H9 (cell line): ENCODE measurements at regions not wholly inside any gene's neighbourhood (a gene's known extent, or its start where the extent isn't known, plus 50 kb on each side); places are given as distances from the start of the nearest gene placed in this dataset.

Source experiments
- DNase-seq: peaks from one replicate; pipeline ENCODE4 v3.0.0-alpha.2; 2017
- H2AFZ ChIP-seq: one replicate; pipeline ENCODE4 v1.6.1; 2013; ENCODE audit warnings: mild to moderate bottlenecking, low read length, control low read depth, moderate library complexity
- H2AK5ac ChIP-seq: 2 replicates; pipeline ENCODE4 v1.6.1; 2013; ENCODE audit warnings: low read length, control low read depth, mixed read lengths; ENCODE audit not compliant: insufficient read length
- H2BK120ac ChIP-seq: one replicate; pipeline ENCODE4 v1.6.1; 2013; ENCODE audit warnings: low read depth, mild to moderate bottlenecking, low read length, control low read depth, inconsistent platforms; ENCODE audit not compliant: poor library complexity, severe bottlenecking
- H2BK12ac ChIP-seq: 2 replicates; pipeline ENCODE4 v1.6.1; 2013; ENCODE audit warnings: low read length, control low read depth, mixed read lengths, low read depth; ENCODE audit not compliant: insufficient read length
- H2BK15ac ChIP-seq: 2 replicates; pipeline ENCODE4 v1.6.1; 2013; ENCODE audit warnings: low read depth, low read length, control low read depth
- H2BK20ac ChIP-seq: one replicate; pipeline ENCODE4 v1.6.1; 2013; ENCODE audit warnings: low read depth, mild to moderate bottlenecking, low read length, control low read depth, inconsistent platforms; ENCODE audit not compliant: poor library complexity, severe bottlenecking
- H2BK5ac ChIP-seq: 2 replicates; pipeline ENCODE4 v1.6.1; 2013; ENCODE audit warnings: low read length, control low read depth, mixed read lengths; ENCODE audit not compliant: insufficient read length
- H3K14ac ChIP-seq: 2 replicates; pipeline ENCODE4 v1.6.1; 2013; ENCODE audit warnings: low read length, control low read depth; ENCODE audit not compliant: insufficient read depth
- H3K18ac ChIP-seq: 2 replicates; pipeline ENCODE4 v1.6.1; 2013; ENCODE audit warnings: low read depth, mild to moderate bottlenecking, mixed read lengths, low read length, control low read depth; ENCODE audit not compliant: insufficient read length
- H3K23ac ChIP-seq: 2 replicates; pipeline ENCODE4 v1.6.1; 2013; ENCODE audit warnings: low read length, control low read depth, mixed read lengths, low read depth; ENCODE audit not compliant: insufficient read length
- H3K23me2 ChIP-seq: 2 replicates; pipeline ENCODE4 v1.6.1; 2013; ENCODE audit warnings: low read depth, mild to moderate bottlenecking, mixed read lengths, low read length, control low read depth; ENCODE audit not compliant: insufficient read length, poor library complexity, severe bottlenecking
- H3K27ac ChIP-seq: 2 replicates; pipeline ENCODE4 v1.5.1; 2013; ENCODE audit warnings: low read length, control low read depth, mixed read lengths, low read depth; ENCODE audit not compliant: insufficient read length
- H3K27me3 ChIP-seq: 2 replicates; pipeline ENCODE4 v1.6.1; 2013; ENCODE audit warnings: low read length, control low read depth, inconsistent platforms; ENCODE audit not compliant: insufficient read depth
- H3K4ac ChIP-seq: 2 replicates; pipeline ENCODE4 v1.6.1; 2013; ENCODE audit warnings: low read depth, mild to moderate bottlenecking, control low read depth, inconsistent platforms, low read length, moderate library complexity
- H3K4me1 ChIP-seq: 2 replicates; pipeline ENCODE4 v1.6.1; 2013; ENCODE audit warnings: low read length, control low read depth, inconsistent platforms; ENCODE audit not compliant: insufficient read depth
- H3K4me2 ChIP-seq: 2 replicates; pipeline ENCODE4 v1.6.1; 2013; ENCODE audit warnings: low read length, control low read depth, mixed read lengths; ENCODE audit not compliant: insufficient read length, insufficient read depth
- H3K56ac ChIP-seq: 2 replicates; pipeline ENCODE4 v1.6.1; 2013; ENCODE audit warnings: low read depth, mild to moderate bottlenecking, mixed read lengths, low read length, control low read depth; ENCODE audit not compliant: insufficient read length
- H3K79me1 ChIP-seq: 2 replicates; pipeline ENCODE4 v1.6.1; 2013; ENCODE audit warnings: low read depth, mild to moderate bottlenecking, moderate library complexity, low read length, control low read depth, inconsistent platforms; ENCODE audit not compliant: insufficient read depth, poor library complexity, severe bottlenecking
- H3K79me2 ChIP-seq: 2 replicates; pipeline ENCODE4 v1.6.1; 2013; ENCODE audit warnings: low read length, control low read depth, inconsistent platforms; ENCODE audit not compliant: insufficient read depth
- H3K9ac ChIP-seq: 2 replicates; pipeline ENCODE4 v1.6.1; 2013; ENCODE audit warnings: low read length, control low read depth, mixed read lengths; ENCODE audit not compliant: insufficient read length; ENCODE audit errors: extremely low read depth
- H3K9me3 ChIP-seq: one replicate; pipeline ENCODE4 v1.6.1; 2013; ENCODE audit warnings: low read depth, low read length, inconsistent platforms; ENCODE audit not compliant: control insufficient read depth
- H3T11ph ChIP-seq: one replicate; pipeline ENCODE4 v1.6.1; 2013; ENCODE audit warnings: mild to moderate bottlenecking, low read length, control low read depth, inconsistent platforms
- H4K20me1 ChIP-seq: one replicate; pipeline ENCODE4 v1.6.1; 2013; ENCODE audit not compliant: control insufficient read depth, insufficient read length, insufficient read depth
- H4K5ac ChIP-seq: 2 replicates; pipeline ENCODE4 v1.6.1; 2013; ENCODE audit warnings: low read depth, mild to moderate bottlenecking, mixed read lengths, low read length, control low read depth; ENCODE audit not compliant: insufficient read length
- H4K8ac ChIP-seq: replicated peaks from 2 replicates; pipeline ENCODE4 v1.6.1; 2013; ENCODE audit warnings: low read length, control low read depth, mixed read lengths, low read depth; ENCODE audit not compliant: insufficient read length
- H4K91ac ChIP-seq: 2 replicates; pipeline ENCODE4 v1.6.1; 2013; ENCODE audit warnings: low read depth, mild to moderate bottlenecking, moderate library complexity, mixed read lengths, low read length, control low read depth; ENCODE audit not compliant: insufficient read length
- H3K27ac Mint-ChIP-seq, 3 experiments: 2 replicates in 2 of 3; 3 replicates in 1 of 3; pipeline ENCODE4 v1.8.0; 2020 to 2021; ENCODE audit warnings: mixed read lengths in 3 of 3, mild to moderate bottlenecking in 1 of 3, moderate library complexity in 1 of 3
- H3K27me3 Mint-ChIP-seq: 2 replicates; pipeline ENCODE4 v1.8.0; 2021; ENCODE audit warnings: low read depth, mild to moderate bottlenecking, moderate library complexity, mixed read lengths
- H3K36me3 Mint-ChIP-seq, 3 experiments: 2 replicates in 2 of 3; 3 replicates in 1 of 3; pipeline ENCODE4 v1.8.0; 2020 to 2021; ENCODE audit warnings: low read depth in 3 of 3, mixed read lengths in 3 of 3; ENCODE audit not compliant: insufficient read depth in 1 of 3
- H3K4me1 Mint-ChIP-seq, 2 experiments: 2 replicates each; pipeline ENCODE4 v1.8.0; 2020; ENCODE audit warnings: mixed read lengths in 2 of 2
- H3K4me3 Mint-ChIP-seq, 2 experiments: 2 replicates in 1 of 2; 3 replicates in 1 of 2; pipeline ENCODE4 v1.8.0; 2020 to 2021; ENCODE audit warnings: mild to moderate bottlenecking in 2 of 2, mixed read lengths in 2 of 2, moderate library complexity in 1 of 2
- H3K9me3 Mint-ChIP-seq, 2 experiments: 2 replicates in 1 of 2; 3 replicates in 1 of 2; pipeline ENCODE4 v1.8.0; 2020; ENCODE audit warnings: mild to moderate bottlenecking in 2 of 2, mixed read lengths in 2 of 2, moderate library complexity in 1 of 2
- WGBS: extraction: QIAGEN DNeasy Blood & Tissue Kit; methylation state at CpG from one replicate; pipeline ENCODE4 v1.1.7; 2013; ENCODE audit warnings: missing lambda C conversion rate, low lambda C conversion rate, mixed read lengths; ENCODE audit not compliant: insufficient read length; ENCODE audit errors: extremely low coverage; 5-methylcytosine and 5-hydroxymethylcytosine counted together
- TF ChIP-seq, protein P1 (sequence below): fragments of 200-600 bp; sonication (generic); conservative IDR thresholded peaks from 3 replicates; pipeline ENCODE4 v1.8.0; 2021; ENCODE audit warnings: antibody characterized with exemption, mild to moderate bottlenecking

DNA sequence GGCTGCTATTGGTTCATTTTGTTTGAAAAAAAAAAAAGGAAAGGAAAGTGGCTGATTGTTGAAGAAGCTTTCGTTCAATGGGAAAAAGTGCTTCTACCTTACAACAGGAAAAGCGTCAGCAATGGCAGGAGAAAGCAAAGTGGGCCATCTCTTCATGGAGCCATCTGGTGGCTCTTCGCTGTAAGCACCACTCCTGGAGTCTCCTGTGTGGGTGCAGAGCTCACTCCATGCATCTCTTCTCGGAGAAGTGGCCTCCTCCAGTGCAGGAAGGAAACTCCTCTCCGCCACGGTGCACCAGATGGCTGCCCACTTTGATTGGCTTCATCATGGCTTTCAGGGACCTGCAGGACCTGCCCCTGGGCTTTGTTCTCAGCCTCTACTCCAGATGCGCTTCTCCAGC lies 250.9 kb downstream of the PTEN start:
- no peak overlapping the region for H3K4me2 ChIP-seq
- no peak overlapping the region for H3K14ac ChIP-seq
- no peak overlapping the region for H3K9ac ChIP-seq
- no peak overlapping the region for H4K8ac ChIP-seq
- H3K23ac ChIP-seq: no peak overlapping the region
- H3K23me2 ChIP-seq: no peaks in the 10 kb centered on the region
- no peak overlapping the region for H2BK20ac ChIP-seq
- Mint-ChIP-seq H3K27me3 (no peaks in the 10 kb centered on the region), H3K36me3 (no peaks in the 10 kb centered on the region), H3K9me3 (no peaks in the 10 kb centered on the region; a peak in 1 of 5 replicates), H3K4me3 (no peak overlapping the region), H3K27ac (peak overlapping the region in 1 of 3 experiments; percentile 8; a peak in 1 of 7 replicates), H3K4me1 (peaks cover 7 to 11% of the 10 kb centered on the region in 2 experiments)
- H2AK5ac ChIP-seq: no peak overlapping the region
- no peak overlapping the region for H2BK15ac ChIP-seq
- H4K20me1 ChIP-seq: no peaks in the 10 kb centered on the region
- H3K4me1 ChIP-seq: 0 out of 2 replicates have a peak, but pooled peaks cover 2% of the 10 kb centered on the region
- no peak overlapping the region for H2BK12ac ChIP-seq
- no peak overlapping the region for H4K91ac ChIP-seq
- H3K18ac ChIP-seq: no peak overlapping the region
- no CpG with 5 or more reads among the region's 7 CpGs for WGBS
- H2BK5ac ChIP-seq: no peak overlapping the region
- no peak overlapping the region for H3K27ac ChIP-seq
- no peak overlapping the region for H2BK120ac ChIP-seq
- no peak overlapping the region for H3K56ac ChIP-seq
- no peaks in the 10 kb centered on the region for H3K27me3 ChIP-seq
- no peak overlapping the region for H2AFZ ChIP-seq
- TF ChIP-seq, protein P1, sequence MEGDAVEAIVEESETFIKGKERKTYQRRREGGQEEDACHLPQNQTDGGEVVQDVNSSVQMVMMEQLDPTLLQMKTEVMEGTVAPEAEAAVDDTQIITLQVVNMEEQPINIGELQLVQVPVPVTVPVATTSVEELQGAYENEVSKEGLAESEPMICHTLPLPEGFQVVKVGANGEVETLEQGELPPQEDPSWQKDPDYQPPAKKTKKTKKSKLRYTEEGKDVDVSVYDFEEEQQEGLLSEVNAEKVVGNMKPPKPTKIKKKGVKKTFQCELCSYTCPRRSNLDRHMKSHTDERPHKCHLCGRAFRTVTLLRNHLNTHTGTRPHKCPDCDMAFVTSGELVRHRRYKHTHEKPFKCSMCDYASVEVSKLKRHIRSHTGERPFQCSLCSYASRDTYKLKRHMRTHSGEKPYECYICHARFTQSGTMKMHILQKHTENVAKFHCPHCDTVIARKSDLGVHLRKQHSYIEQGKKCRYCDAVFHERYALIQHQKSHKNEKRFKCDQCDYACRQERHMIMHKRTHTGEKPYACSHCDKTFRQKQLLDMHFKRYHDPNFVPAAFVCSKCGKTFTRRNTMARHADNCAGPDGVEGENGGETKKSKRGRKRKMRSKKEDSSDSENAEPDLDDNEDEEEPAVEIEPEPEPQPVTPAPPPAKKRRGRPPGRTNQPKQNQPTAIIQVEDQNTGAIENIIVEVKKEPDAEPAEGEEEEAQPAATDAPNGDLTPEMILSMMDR: peak; percentile 69
- no peaks in the 10 kb centered on the region for H3K79me2 ChIP-seq
- H3K9me3 ChIP-seq: no peaks in the 10 kb centered on the region
- H3K79me1 ChIP-seq: no peaks in the 10 kb centered on the region
- H3T11ph ChIP-seq: no peak overlapping the region
- H4K5ac ChIP-seq: no peak overlapping the region
- DNase-seq: peak; percentile 73
- no peak overlapping the region for H3K4ac ChIP-seq
